ENCODE measurements at regions not wholly inside any gene's neighbourhood (a gene's known extent, or its start where the extent isn't known, plus 50 kb on each side); places are given as distances from the start of the nearest gene placed in this dataset.

GRCh38 chr21:14736672-14737071 lies 190.6 kb upstream of the SAMSN1 start:
- DNase-seq: no peak
- intact Hi-C loops (cut with DNase I): no loop called here

- DNase-seq: no peak
- intact Hi-C loops (cut with DNase I): no loop called here
Measured at GRCh38 chr21:14736162-14736561, 190.0 kb upstream of the SAMSN1 start.

GRCh38 chr21:14734833-14735232 lies 188.7 kb upstream of the SAMSN1 start:
- intact Hi-C loops (cut with DNase I): no loop called here
- no peak for DNase-seq

- no peak for DNase-seq
- intact Hi-C loops (cut with DNase I): no loop called here
Measured at GRCh38 chr21:14734191-14734590, 188.1 kb upstream of the SAMSN1 start.

GRCh38 chr21:14725219-14725618 lies 179.1 kb upstream of the SAMSN1 start:
- intact Hi-C loops (cut with DNase I): no loop called here
- no peak for DNase-seq

- intact Hi-C loops (cut with DNase I): no loop called here
- no peak for DNase-seq
Measured at GRCh38 chr21:14722841-14723483, 176.8 kb upstream of the SAMSN1 start.

GRCh38 chr21:14720237-14720636 lies 174.1 kb upstream of the SAMSN1 start:
- DNase-seq: no peak
- intact Hi-C loops (cut with DNase I): no loop called here

- no peak for DNase-seq
- intact Hi-C loops (cut with DNase I): no loop called here
Measured at GRCh38 chr21:14718951-14719350, 172.8 kb upstream of the SAMSN1 start.

GRCh38 chr21:14716761-14717396 lies 170.8 kb upstream of the SAMSN1 start:
- DNase-seq: no peak
- intact Hi-C loops (cut with DNase I): no loop called here

- no peak for DNase-seq
Measured at GRCh38 chr21:14713109-14713508, 167.0 kb upstream of the SAMSN1 start.

GRCh38 chr21:14712121-14712715 lies 166.1 kb upstream of the SAMSN1 start:
- intact Hi-C loops (cut with DNase I): no loop called here
- DNase-seq: no peak

More at GRCh38 chr21:14713109-14713508, 167.0 kb upstream of the SAMSN1 start:
- intact Hi-C loops (cut with DNase I): no loop called here

- DNase-seq: no peak
- intact Hi-C loops (cut with DNase I): no loop called here
Measured at GRCh38 chr21:14711287-14711686, 165.2 kb upstream of the SAMSN1 start.

GRCh38 chr21:14707511-14708020 lies 161.5 kb upstream of the SAMSN1 start:
- no peak for DNase-seq
- intact Hi-C loops (cut with DNase I): no loop called here

GRCh38 chr21:14706712-14707510 lies 160.8 kb upstream of the SAMSN1 start:
- DNase-seq: no peak
- intact Hi-C loops (cut with DNase I): no loop called here

- intact Hi-C loops (cut with DNase I): no loop called here
- no peak for DNase-seq
Measured at GRCh38 chr21:14699433-14700407, 153.6 kb upstream of the SAMSN1 start.

- intact Hi-C loops (cut with DNase I): no loop called here
- no peak for DNase-seq
Measured at GRCh38 chr21:14697769-14698168, 151.7 kb upstream of the SAMSN1 start.

- intact Hi-C loops (cut with DNase I): no loop called here
- DNase-seq: no peak
Measured at GRCh38 chr21:14694817-14695216, 148.7 kb upstream of the SAMSN1 start.

- DNase-seq: no peak
- intact Hi-C loops (cut with DNase I): no loop called here
Measured at GRCh38 chr21:14693997-14694396, 147.9 kb upstream of the SAMSN1 start.

- DNase-seq: no peak
- intact Hi-C loops (cut with DNase I): no loop called here
Measured at GRCh38 chr21:14691914-14692313, 145.8 kb upstream of the SAMSN1 start.

- intact Hi-C loops (cut with DNase I): no loop called here
- DNase-seq: no peak
Measured at GRCh38 chr21:14690886-14691285, 144.8 kb upstream of the SAMSN1 start.

Measured in posterior cingulate gyrus (tissue), 11 donors.